Fibroblast of mammary gland (primary cell): ENCODE measurements at regions not wholly inside any gene's neighbourhood (a gene's known extent, or its start where the extent isn't known, plus 50 kb on each side); places are given as distances from the start of the nearest gene placed in this dataset.
A peak's percentile ranks its signal among the peaks of the same experiment; 100 is the strongest.

ENCODE experiments used
- DNase-seq: peaks from one replicate; pipeline ENCODE4 v3.0.0-alpha.2; 2010; ENCODE audit warnings: low read depth
- H3K4me3 ChIP-seq: 2 replicates; pipeline ENCODE4 v1.5.1; 2011; ENCODE audit warnings: low read depth, mild to moderate bottlenecking, low read length, moderate library complexity; ENCODE audit not compliant: control insufficient read depth
- CTCF ChIP-seq: conservative IDR thresholded peaks from 2 replicates; pipeline ENCODE4 v1.5.1; 2011; ENCODE audit warnings: low read depth, low read length, inconsistent platforms; ENCODE audit not compliant: control insufficient read depth, insufficient read depth

- no peak for DNase-seq
- TF ChIP-seq CTCF, result no peak
- H3K4me3 ChIP-seq, result no peak overlapping the region
Observed at GRCh38 chrX:34576864-34577263, 80.2 kb downstream of the TMEM47 start.

- DNase-seq, result no peak
- H3K4me3 ChIP-seq, result no peak overlapping the region
- TF ChIP-seq CTCF, result no peak
Observed at GRCh38 chrX:34565981-34566380, 91.1 kb downstream of the TMEM47 start.

- TF ChIP-seq CTCF, result no peak
- H3K4me3 ChIP-seq, result no peak overlapping the region
- peak; percentile 8 for DNase-seq
Observed at GRCh38 chrX:34563804-34564203, 93.3 kb downstream of the TMEM47 start.

- H3K4me3 ChIP-seq, result no peak overlapping the region
- no peak for DNase-seq
- no peak for TF ChIP-seq CTCF
Observed at GRCh38 chrX:34563061-34563460, 94.0 kb downstream of the TMEM47 start.

- no peak overlapping the region for H3K4me3 ChIP-seq
- TF ChIP-seq CTCF, result no peak
- no peak for DNase-seq
Observed at GRCh38 chrX:34562006-34562405, 95.1 kb downstream of the TMEM47 start.

GRCh38 chrX:34560180-34560579, 96.9 kb downstream of the TMEM47 start:
- DNase-seq, result no peak
- no peak for TF ChIP-seq CTCF
- H3K4me3 ChIP-seq, result no peak overlapping the region

- no peak for TF ChIP-seq CTCF
- no peak overlapping the region for H3K4me3 ChIP-seq
- peak; percentile 56 for DNase-seq
Observed at GRCh38 chrX:34559325-34559724, 97.8 kb downstream of the TMEM47 start.
